ENCODE measurements at regions not wholly inside any gene's neighbourhood (a gene's known extent, or its start where the extent isn't known, plus 50 kb on each side); places are given as distances from the start of the nearest gene placed in this dataset.

GRCh38 chr10:2949221-2949947 lies 118.0 kb upstream of the PFKP start:
- no peak for DNase-seq

DNA sequence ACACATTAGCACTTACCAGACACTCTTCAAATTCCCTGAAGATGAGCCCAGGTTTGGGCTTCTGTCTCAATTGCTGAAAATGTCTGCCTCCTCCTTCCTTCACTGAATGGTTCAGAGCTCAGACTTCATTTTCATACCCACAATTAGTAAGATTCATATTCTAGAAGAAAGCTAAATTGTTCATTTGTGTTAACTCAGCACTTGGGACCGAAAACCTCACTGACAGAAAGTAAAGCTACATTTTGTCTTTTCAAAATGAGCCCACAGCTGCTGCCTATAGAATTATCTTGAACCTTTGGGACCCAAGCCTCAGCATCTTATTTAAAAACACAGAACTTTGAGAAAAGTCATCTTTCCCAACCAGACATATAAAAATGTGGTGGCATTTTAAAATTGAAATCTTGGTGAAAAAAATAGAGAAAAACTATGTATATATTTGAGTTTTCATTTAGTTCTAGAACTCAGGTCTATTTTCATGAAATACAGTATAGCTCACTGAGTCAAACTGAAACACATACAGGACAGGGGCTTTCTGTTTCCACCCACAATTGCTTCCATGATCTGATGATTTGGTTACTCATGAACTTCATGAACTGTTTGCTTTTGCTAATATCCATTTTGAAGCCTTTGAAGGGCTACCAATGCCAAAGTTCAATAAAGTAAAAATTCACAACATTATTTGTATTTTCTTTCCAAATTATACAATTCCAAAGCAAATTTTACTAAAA lies 119.1 kb upstream of the PFKP start:
- peak; percentile 21 for DNase-seq

- DNase-seq = no peak
These were observed 122.6 kb upstream of the PFKP start for GRCh38 chr10:2944788-2945187.

DNA sequence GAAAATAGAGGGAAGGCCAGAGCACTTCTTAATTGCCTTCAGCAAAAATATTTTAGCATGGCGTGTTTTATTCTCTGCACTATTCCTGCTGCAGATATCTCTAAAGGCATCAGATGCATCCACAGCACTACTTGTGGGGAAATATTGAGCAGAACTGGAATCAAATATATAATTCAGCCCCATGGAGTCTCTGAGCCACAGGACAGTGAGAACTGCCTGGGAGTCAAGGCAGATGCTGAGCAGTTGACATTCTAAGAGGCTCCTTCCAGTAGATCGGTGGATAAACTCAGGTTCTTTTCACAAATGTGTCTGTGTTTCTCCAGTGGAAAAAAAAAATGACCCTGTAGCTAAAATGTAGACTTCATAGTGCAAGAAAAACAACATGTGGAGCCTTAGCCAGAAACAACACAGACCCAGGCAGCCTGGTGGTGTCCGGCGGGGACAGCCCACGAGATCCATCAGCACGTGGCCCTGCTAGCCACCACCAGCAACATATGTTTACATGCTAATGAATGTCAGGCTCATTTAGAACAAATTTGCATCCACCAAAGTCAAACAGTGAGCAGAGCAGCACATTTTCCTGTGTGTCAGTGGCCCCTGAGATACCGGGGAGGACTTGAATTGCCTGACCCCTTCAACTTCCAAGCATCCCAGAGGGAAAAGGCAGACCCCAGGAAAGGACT lies 123.3 kb upstream of the PFKP start:
- no peak for DNase-seq

DNA sequence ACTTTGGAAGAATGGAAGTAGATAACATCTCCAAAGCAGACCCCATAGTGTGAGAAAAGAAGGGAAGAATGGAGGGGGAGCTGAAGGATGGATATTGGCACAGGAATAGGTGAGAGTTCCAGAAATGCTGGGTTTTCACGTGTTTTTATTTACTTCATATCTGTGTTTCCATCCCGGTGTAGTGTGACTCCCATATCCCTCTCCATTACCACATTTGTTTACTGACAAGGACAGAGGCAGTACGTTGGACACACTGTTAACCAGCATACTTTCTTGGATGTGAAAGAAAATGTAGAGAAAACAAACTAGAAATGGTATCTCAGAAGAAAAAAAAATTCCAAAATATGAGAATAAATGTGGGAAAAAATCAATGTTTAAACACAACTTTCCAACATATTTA lies 124.4 kb upstream of the PFKP start:
- no peak for DNase-seq

GRCh38 chr10:2938869-2939268 lies 128.5 kb upstream of the PFKP start:
- DNase-seq = no peak

DNA sequence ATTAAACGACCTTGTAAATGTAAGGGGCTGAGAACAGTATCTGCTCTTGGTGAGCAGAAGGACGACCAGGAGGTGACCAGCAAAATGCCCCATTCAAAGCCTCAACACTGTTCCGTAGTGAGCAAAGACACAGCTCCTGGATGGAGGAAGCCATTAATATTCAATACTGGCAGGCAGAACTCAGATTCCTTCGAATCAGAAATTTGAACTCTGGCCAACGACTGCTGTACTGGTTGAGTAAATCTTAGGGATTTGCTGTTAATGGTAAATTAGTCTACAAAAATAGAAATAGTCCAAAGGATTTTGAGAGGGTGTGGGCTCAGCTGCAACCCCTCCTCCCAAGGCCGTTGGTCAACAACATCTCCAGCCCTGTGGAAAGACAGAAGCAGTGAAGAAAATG lies 130.5 kb upstream of the PFKP start:
- DNase-seq = no peak

GRCh38 chr10:2935647-2936386 lies 131.5 kb upstream of the PFKP start:
- DNase-seq = no peak

DNA sequence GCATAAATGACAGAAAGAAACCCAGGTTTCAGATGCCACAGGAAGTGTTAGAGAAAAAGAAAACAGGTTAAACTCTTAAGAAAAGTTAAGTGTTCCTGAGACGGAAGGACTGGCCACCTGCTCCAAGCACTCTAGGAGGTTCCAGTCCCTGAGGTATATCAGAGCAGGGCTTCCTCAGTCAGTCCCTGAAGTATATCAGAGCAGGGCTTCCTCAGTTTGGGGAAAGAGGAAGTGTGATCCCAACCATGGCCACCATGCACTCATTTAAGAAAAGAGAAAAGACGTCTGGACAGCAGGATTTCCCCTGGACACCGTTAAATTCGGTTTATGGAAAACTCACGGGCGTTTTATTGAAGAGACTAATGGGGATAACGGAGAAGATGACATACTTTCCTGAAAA lies 133.4 kb upstream of the PFKP start:
- no peak for DNase-seq

GRCh38 chr10:2933519-2933918 lies 133.8 kb upstream of the PFKP start:
- DNase-seq = no peak

DNA sequence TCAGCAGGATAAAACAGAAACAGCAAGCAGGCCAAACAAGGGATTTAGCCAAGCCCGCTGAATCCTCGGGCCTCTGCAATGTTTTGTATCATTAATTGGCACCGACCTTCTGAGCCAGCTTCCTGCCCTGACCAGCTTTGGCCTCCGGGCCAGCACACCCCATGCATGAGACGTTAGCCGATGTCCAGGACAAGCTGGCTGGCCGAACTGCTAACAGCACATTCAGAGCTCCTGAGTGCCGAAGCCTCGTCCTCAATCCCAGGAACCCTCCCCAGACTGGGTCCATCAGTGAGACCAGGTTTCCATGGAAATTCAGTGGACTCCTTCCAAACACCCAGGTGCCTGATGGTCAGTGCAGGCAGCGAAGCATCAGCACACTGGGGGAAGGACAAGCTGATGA lies 134.3 kb upstream of the PFKP start:
- no peak for DNase-seq

DNA sequence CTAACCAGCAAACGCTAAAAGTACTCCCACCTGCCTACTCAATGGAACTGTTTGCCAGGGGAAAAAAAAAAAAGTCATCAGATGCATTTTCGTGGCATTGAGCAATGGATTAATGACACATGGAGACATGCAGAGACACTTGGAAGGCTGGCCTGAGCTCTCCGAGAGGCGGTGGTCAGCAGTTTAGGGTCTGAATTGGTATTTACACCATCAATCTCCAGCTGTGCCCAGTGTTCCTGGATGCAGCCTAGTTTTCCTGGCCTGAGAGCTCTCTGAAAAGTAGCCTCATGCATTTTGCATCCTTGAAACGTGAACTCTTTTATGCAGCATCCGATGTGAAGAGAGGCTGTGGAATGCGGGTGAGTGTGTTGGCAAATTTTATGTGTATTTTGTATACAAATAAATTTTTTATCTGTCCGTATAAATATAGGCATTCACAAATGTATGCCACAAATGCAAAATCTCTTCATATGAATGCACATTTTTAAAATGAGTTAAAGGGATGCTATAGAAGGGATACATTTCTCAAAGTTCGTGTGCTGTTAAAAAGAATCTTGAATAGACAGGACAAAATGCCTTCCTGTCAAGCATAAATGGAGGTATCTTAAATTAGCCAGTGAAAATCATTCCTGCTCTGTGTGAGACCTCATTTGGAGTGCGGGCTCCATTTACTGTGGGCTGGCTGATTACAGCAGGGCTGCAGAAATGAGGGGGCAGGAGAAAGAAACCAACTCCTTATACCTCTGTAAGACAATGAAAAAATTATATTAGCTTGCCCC lies 137.7 kb upstream of the PFKP start:
- no peak for DNase-seq

DNA sequence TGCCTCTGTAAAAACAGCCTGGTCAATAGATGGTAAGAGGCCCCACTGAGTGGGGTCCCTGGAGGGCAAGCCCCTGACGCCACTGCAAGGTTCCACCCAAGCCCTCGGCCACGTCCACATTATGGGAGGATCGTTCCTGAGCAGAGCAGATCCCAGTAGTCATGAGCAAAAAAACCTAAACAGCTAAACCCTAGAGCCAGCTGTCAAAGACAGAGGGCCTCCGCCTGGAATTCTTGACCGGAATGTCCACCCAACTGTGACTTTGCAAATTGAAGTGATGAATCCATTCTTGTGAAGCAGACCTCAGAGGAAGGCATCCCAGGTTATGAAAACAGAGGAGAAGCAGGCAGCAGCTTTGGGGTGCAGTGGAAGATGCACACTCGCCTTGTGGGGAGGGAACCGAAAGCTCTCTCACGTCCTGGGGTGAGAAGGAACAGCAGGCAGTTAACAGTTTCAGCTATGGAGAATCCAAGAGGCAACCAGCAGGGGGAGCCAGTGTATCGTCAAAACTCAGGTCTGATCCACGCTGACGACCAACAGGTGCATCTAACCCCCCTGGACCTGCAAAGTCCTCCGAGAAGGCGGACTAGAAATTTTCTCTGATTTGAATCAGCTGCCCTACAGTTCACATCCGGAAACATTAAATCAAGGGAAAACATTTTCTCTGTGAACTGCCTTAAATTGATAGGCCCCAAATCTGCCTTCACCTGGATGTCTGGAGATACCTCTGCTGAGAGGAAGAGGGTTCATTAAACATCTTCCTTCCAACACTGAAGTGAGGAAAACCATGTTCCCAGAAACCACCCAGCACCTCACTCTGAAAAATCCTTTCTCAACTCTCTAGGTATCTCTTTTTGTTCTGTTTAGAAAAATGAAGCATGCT lies 139.1 kb upstream of the PFKP start:
- peak; percentile 84 for DNase-seq

DNA sequence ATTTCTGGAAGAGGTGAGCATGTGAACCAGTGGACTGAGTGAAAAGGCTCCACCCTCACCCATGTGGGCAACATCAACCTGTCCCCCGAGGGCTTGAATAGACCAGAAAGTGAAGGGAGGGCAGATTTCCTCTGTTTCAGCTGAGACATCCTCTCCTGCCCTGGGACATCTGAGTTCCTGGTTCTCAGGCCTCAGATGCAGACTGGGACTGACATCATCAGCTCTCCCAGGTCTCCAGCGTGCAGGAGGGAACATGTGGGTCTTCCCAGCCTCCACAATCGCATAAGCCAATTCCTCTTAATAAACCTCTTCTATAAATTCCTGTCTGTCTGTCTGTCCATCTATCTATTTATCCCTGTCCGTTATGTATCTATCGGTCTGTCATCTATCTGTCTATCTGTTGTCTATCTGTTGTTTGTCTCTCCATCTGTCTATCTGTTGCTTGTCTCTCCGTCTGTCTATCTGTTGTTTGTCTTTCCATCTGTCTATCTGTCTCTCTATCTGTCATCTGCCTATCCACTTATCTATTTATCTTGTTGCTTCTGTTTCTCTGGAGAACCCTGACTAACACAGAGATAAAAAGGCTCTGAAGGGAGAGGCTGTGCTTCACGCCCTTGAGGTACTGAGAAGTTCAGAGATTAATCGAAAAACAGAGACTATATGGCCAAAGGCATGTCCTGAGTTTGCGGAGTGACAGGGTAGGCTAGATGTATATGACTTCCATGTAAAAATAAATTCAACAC lies 140.3 kb upstream of the PFKP start:
- DNase-seq = no peak

- DNase-seq = no peak
These were observed 141.7 kb upstream of the PFKP start for GRCh38 chr10:2925631-2926030.

GRCh38 chr10:2924431-2924830 lies 142.9 kb upstream of the PFKP start:
- no peak for DNase-seq

GRCh38 chr10:2921956-2922680 lies 145.2 kb upstream of the PFKP start:
- DNase-seq = no peak

DNA sequence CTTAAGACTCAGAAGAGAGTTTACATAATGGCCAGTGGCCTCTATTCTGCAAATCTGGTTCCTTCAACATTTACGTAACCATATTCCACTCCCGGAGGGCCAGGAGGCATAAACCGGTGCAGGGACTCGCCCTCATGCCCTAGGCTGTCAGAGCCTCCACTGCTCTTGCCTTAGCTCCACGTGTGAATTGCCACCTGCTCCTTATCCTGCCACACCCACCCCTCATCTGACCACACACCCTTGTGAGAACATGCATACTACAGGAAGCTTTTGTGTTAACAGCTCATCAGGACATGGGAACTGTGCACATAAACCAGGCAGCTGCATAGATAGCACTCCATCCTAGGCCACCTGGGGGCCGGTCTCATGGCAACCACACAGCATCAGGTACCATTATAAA lies 146.7 kb upstream of the PFKP start:
- DNase-seq = no peak

DNA sequence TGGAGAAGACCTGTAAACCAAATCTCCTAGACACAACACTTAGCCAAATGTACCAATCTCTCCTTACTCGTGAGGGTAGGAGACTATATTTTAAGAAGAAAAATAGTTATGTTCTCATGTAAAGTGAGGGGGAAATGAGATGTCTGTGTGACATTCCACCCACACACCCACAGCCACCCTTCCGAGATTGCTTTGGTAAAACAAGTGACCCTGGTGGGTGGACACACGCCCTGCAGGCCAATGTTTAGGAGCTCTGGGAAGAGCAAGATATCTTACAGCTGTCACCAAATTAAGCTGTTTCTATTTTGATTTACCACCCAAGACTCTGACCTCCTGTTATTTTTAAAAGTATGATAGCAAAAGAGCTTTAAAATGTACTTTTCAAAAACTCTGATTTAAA lies 147.2 kb upstream of the PFKP start:
- no peak for DNase-seq

DNA sequence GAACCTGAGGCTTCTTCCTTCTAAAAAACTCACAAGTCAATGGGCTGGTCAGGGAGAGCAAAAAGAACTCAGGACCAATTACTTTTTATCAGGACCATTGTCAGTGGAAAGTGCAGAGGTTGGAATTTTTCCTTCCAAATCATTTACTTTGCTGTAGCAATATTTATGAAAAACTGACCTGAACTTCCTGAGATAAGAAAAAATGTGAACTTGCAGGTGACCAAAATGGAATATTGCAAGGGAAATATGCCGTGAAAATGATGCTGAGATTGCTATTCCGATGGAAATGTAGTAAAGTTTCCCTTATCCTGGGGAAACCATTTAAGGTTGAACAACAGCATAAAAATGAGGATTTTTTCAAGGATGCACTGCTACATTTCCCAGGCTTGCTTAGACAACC lies 148.3 kb upstream of the PFKP start:
- no peak for DNase-seq

Measured in stimulated activated CD4-positive, alpha-beta T cell treated with anti-CD3 and anti-CD28 coated beads, Interleukin-15, amount 100 ng/mL, for 24 hours (primary cell).